BE2C (cell line): ENCODE measurements at regions not wholly inside any gene's neighbourhood (a gene's known extent, or its start where the extent isn't known, plus 50 kb on each side); places are given as distances from the start of the nearest gene placed in this dataset.

ENCODE experiments used
- DNase-seq: peaks from one replicate; pipeline ENCODE4 v3.0.0-alpha.2; 2020
- H3K27me3 ChIP-seq: fragments of 250-450 bp; sonication (Bioruptor Pico); 2 replicates; pipeline ENCODE4 v1.5.1; 2020; ENCODE audit warnings: mild to moderate bottlenecking
- H3K36me3 ChIP-seq: fragments of 250-450 bp; sonication (Bioruptor Pico); 2 replicates; pipeline ENCODE4 v1.5.1; 2020; ENCODE audit warnings: mild to moderate bottlenecking
- H3K4me1 ChIP-seq: fragments of 250-450 bp; sonication (Bioruptor Pico); 2 replicates; pipeline ENCODE4 v1.5.1; 2020
- H3K4me3 ChIP-seq: 2 replicates; pipeline ENCODE4 v1.5.1; 2011; ENCODE audit warnings: low read depth, low read length
- H3K9me3 ChIP-seq: fragments of 250-450 bp; sonication (Bioruptor Pico); 2 replicates; pipeline ENCODE4 v1.5.1; 2020
- TF ChIP-seq, protein P1 (sequence below): IDR thresholded peaks from 2 replicates; pipeline ENCODE4 v1.5.1; 2012; ENCODE audit warnings: mild to moderate bottlenecking, low read depth, low read length

- no peaks in the 10 kb centered on the region for H3K36me3 ChIP-seq
- H3K27me3 ChIP-seq: no peaks in the 10 kb centered on the region
- peaks cover 20% of the 10 kb centered on the region for H3K4me1 ChIP-seq
- H3K9me3 ChIP-seq: no peaks in the 10 kb centered on the region
- DNase-seq: peak; percentile 49
- TF ChIP-seq, protein P1, sequence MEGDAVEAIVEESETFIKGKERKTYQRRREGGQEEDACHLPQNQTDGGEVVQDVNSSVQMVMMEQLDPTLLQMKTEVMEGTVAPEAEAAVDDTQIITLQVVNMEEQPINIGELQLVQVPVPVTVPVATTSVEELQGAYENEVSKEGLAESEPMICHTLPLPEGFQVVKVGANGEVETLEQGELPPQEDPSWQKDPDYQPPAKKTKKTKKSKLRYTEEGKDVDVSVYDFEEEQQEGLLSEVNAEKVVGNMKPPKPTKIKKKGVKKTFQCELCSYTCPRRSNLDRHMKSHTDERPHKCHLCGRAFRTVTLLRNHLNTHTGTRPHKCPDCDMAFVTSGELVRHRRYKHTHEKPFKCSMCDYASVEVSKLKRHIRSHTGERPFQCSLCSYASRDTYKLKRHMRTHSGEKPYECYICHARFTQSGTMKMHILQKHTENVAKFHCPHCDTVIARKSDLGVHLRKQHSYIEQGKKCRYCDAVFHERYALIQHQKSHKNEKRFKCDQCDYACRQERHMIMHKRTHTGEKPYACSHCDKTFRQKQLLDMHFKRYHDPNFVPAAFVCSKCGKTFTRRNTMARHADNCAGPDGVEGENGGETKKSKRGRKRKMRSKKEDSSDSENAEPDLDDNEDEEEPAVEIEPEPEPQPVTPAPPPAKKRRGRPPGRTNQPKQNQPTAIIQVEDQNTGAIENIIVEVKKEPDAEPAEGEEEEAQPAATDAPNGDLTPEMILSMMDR: no peak
- H3K4me3 ChIP-seq: no peak overlapping the region
These were observed 62.5 kb downstream of the RHOB start for GRCh38 chr2:20509301-20509769.

DNA sequence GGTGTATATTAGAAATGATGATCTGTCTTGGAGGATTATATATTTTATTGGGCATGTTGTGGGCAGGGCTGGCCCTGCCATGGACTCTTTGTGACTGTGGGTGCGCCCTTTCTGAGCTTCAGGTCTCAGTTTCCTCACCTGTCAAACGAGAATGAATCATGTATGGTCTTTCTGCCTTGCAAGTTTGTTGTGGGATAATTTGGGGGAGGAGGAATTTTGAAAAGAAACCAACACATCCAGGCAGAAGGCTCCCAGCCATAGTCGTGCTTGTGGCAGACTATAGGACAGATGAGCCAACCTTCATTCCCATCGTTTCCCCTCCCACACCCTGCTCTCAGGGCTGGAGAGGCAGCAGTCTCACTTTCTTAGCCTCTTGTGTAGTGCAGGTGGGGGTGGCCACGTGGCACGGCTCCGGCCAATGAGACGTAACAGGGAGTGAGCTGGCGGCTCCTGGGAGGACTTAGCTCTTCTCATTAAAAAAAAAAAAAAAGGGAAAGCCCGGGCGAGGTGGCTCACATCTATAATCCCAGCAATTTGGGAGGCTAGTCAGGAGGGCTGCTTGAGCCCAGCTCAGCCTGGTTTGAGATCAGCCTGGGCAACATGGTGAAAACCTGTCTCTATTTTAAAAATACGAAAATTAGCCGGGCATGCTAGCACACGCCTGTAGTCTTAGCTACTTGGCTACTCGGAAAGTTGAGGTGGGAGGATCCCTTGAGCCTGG is 63.1 kb downstream of the RHOB start:
- H3K4me3 ChIP-seq: no peak overlapping the region
- H3K27me3 ChIP-seq: no peaks in the 10 kb centered on the region
- H3K36me3 ChIP-seq: no peaks in the 10 kb centered on the region
- TF ChIP-seq, protein P1: no peak
- H3K4me1 ChIP-seq: peaks cover 20% of the 10 kb centered on the region
- DNase-seq: peak; percentile 23
- H3K9me3 ChIP-seq: no peaks in the 10 kb centered on the region

DNA sequence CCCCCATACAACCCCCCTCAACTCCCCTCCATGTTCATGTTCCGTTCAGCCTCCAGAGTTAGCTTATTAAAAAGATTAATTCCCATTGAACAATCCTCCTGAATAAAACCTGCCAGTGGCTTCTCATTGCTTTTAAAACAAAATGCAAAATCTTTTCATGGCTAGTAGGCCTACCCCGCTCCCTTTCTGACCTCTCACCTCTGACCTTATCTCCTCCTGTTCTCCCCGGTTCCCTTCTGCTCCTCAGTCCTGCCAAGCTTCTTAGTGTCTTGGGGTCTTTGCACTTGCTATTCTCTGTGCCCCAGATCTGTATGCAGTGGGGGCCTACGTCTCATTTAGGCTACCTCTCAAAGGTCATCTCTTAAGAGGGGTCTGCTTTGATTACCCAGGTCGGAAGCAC is 64.3 kb downstream of the RHOB start:
- TF ChIP-seq, protein P1: no peak
- peaks cover 16% of the 10 kb centered on the region for H3K4me1 ChIP-seq

DNA sequence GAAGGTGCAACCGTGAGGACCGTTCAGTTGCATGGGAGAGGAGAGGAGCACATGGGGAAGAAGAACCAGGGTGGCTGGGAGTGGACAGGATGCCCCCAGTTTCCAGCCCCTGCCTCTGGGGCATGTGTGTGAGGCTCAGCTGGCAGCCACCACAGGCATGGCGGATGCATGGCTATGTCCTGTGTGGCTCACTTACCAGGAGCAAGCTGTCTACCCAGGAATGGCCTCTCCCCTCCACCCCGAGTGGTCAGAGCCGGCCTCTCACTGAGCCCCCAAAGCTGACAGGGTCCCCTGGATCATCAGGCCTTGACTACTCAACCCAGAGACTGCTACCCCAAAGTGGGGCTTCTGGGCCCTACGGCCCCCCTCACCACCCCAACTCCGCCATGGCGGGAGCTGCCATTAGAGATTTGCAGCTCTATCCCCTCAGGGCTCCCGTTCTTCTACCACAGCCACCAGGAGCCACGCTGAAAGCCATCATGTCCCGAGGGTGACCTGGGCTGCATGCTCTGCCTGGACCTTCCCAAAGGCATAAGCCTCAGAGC is 65.3 kb downstream of the RHOB start:
- no peak for DNase-seq
- TF ChIP-seq, protein P1: no peak
- peaks cover 12% of the 10 kb centered on the region for H3K4me1 ChIP-seq
- H3K27me3 ChIP-seq: no peaks in the 10 kb centered on the region
- no peak overlapping the region for H3K4me3 ChIP-seq
- no peaks in the 10 kb centered on the region for H3K9me3 ChIP-seq
- no peaks in the 10 kb centered on the region for H3K36me3 ChIP-seq

More for the DNA sequence above, 64.3 kb downstream of the RHOB start:
- no peaks in the 10 kb centered on the region for H3K27me3 ChIP-seq
- no peaks in the 10 kb centered on the region for H3K36me3 ChIP-seq
- no peak for DNase-seq
- no peaks in the 10 kb centered on the region for H3K9me3 ChIP-seq
- H3K4me3 ChIP-seq: no peak overlapping the region

DNA sequence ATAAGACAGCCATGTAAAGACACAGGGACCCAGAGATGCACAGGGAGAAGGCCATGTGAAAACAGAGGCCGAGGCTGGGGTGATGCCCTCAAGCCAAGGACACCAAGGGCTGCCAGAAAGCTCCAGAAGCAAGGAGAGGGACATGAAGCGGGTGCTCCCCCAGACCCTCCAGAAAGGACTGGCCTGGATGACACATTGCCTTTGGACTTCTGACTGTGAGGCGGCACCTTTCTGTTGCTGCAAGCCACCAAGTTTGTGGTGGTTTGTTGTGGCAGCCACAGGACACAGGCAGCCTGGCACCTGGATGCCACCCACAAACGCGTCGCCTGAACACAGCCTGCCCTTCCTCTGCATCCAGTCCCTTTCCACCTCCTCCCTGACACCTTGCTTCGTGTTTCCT is 67.1 kb downstream of the RHOB start:
- no peak for DNase-seq
- no peaks in the 10 kb centered on the region for H3K36me3 ChIP-seq
- TF ChIP-seq, protein P1: no peak
- H3K4me3 ChIP-seq: no peak overlapping the region
- H3K9me3 ChIP-seq: no peaks in the 10 kb centered on the region
- peaks cover 12% of the 10 kb centered on the region for H3K4me1 ChIP-seq
- no peaks in the 10 kb centered on the region for H3K27me3 ChIP-seq

DNA sequence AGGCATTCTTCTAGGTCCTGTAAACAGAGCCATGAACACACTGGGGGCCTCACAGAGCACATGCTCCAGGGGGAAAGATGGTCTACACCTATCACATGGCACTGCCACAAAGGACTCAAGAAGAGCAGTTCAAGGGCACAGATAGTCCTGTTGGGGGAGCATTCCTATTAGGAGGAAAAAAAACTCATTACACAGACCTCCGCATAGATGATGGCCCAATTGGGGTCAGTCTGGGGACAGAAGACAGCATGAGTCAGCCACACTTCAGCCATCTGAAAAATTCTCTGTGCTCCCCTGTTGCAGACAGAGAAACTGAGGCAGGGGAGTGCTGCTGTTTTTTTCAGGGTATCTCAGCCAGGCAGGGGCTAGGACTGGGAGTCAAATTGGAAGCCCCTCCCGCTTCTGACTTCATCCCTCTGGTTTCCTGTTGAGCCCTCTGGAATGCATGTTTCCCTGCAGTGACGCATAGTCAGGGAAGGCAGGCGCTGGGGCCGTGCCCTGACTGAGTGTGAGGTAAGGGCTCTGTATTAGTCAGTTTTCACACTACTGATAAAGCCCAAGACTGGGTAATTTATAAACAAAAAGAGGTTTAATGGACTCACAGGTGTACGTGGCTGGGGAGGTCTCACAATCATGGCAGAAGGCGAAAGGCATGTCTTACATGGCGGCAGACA is 67.9 kb downstream of the RHOB start:
- Histone ChIP-seq H3K4me3 (no peak overlapping the region), H3K36me3 (no peaks in the 10 kb centered on the region), H3K4me1 (peaks cover 12% of the 10 kb centered on the region), H3K27me3 (no peaks in the 10 kb centered on the region), H3K9me3 (no peaks in the 10 kb centered on the region)
- TF ChIP-seq, protein P1: no peak
- no peak for DNase-seq
